ENCODE measurements at regions not wholly inside any gene's neighbourhood (a gene's known extent, or its start where the extent isn't known, plus 50 kb on each side); places are given as distances from the start of the nearest gene placed in this dataset.
A peak's percentile ranks its signal among the peaks of the same experiment; 100 is the strongest.
"Not testable (repeated sequence)": the region's sequence is repeated elsewhere in the genome, so short reads cannot be mapped to it uniquely, and the experiment has no call there.

DNA sequence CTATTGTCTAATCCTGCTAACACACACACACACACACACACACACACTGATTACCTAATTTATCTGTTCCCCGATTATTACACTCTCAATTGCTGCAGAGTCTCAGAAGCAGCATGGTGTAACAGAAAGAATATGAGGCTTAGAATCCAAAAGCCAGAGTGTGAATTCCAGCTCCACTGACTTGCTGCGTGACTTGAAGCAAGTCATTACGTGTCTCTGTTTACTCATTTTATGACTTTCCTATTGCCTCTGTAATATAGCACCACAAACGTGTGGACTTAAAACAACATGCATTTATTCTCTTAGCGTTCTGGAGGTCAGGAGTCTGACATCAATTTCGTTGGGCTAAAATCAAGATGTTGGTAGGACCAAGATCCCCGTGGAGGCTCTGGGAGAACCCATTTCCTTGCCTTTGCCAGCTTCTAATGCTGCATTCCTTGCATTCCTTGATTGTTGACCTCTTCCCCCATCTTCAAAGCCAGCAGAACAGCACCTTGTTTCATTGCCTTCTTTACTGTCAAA is 55.9 kb upstream of the ATP5PO start:
- DNase-seq: peak; percentile 82

DNA sequence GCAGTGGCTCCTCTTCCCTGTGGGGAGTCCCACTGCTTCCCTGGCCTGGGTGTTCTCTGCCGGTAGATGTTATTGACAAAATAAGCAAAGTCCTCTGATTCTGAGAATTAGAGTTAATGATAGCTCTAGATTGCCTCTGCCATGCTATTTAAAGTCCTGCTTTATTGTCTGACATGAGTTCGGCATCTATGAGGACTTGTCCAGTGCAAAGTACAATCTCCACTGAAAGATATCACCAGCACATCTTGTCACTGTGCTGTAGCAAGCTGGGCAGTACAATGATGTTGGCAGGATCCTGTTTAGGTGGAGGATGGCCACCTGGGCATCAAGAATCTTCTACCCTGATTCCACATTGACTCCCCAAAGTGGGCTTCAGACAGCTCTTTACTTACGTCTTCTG is 54.0 kb upstream of the ATP5PO start:
- no peak for DNase-seq

DNA sequence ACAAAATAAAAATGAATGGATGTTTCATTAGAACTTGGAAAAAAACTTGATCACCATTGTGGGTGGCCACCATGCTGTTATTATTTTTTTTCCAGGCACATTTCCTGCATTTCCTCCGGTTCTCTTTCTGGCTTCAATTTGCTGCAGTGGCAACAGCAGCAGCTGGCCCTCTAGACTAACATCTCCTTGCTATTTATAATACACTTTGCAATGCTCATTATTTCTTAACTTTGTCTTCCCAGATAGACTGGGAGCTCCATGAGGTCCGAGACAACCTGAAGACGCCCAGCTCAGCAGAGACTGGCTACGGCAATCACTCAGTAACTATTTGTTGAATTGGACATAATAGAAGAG is 53.4 kb upstream of the ATP5PO start:
- no peak for DNase-seq

DNA sequence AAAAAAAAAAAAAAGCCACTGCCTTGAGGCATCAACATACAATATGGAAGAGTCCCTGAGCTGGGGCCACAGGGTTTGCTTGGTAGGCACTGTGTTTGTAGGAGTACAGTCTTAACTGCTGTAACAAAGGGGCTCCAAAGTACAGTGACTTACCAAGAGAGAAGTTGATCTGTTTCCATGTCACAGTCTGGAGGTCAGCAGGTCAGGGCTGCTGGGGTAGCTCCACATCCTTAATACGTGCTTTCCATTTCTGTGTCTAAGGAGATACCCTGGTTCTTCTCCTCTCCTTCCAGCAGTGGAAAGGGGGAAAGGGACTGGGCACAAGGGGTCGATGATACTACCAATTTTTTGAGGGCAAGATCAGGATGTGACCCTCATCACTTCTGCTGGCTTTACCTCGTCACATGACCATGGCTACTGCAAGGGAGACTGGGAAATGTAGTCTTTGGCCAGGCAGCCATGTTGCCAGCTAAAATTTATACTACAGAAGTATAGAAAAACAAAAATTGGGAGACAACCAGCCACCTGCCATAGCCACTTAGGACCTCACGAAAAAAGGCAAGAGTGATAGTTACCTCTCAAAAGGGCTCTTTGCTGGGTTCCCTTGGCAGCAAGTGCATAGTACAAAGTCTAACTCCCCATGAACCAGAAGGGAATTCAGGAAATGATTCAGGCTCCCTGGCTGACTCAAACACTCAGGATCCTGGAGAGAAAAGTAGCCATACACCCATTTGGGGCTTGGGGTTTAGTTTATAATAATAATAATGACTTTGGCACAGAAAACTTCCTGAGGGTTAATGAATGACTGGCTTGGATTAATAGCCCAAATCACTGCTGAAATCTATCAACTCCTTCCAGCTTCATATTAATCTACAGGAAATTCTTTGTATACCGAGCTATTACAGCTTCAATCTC is 52.7 kb upstream of the ATP5PO start:
- peak; percentile 93 for DNase-seq

DNA sequence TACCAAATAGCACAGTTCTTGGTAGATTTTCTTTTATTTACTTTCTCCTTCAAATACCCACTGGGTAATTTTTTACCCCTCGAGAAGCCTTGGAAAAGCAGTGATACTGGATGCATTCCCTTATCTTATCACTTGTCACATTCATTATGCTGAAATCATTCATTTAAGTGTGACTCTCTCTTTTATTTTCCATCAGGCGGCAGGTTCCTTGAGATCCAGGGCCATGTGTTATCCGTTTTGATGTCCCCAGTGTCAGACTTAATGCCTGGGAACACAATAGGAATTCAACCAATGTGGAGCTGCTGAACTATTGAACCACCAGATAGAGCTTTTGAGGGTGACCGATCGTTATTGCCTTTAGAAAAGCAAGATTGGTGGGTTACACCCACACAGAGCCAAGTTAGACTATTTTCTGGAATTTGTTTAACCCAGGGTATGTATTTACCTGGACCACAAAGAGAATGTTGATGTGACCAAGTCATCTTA is 51.5 kb upstream of the ATP5PO start:
- DNase-seq: no peak

DNA sequence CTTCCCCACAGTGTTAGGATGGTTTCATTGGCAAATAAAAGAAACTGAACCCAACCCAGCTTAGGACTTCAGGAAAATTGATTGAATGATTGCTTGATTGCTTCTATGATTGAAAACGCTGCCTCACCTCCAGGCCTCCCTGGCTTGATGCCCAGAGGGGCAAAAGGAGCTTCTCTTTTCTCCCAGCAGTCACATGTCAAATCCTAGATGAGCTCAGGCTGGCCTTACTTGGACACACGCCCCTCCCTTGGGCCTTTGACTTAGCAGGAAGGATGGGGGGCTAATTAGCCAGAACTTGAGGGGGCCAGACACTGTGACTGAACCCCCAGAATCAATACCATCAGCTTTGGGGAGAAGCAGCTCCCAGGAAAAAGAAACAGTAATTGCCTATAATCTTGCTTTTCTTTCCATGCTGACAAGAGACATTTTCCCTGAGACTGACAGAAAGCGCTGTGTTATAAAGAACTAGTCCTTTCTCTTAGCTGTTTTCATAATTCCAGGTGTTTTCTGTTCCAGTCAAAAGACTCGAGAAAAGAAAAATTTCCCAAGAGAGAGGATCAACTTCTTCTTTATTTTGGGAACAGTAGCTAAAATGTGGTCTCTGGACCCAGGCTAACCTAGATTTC is 50.8 kb upstream of the ATP5PO start:
- DNase-seq: no peak

DNA sequence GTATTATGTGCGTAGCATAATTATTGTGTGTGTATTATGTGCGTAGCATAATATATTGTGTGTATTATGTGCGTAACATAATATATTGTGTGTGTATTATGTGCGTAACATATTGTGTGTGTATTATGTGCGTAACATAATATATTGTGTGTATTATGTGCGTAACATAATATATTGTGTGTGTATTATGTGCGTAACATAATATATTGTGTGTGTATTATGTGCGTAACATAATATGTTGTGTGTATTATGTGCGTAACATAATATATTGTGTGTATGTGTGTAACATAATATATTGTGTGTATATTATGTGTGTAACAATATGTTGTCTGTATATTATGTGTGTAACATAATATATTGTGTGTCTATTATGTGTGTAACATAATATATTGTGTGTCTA is 50.1 kb upstream of the ATP5PO start:
- DNase-seq: not testable (repeated sequence)

All from fibroblast of skin of back (primary cell).